NCI-H146 treated with DMSO at 0.1 percent for 48 hours (cell line): ENCODE measurements at regions not wholly inside any gene's neighbourhood (a gene's known extent, or its start where the extent isn't known, plus 50 kb on each side); places are given as distances from the start of the nearest gene placed in this dataset.

Source experiments
- DNase-seq: peaks from one replicate; lab custom pipeline; 2025; ENCODE audit not compliant: unreplicated experiment; lab: John Stamatoyannopoulos, UW

GRCh38 chr5:160508780-160509361 is 87.2 kb downstream of the PTTG1 start:
- peak; percentile 11 for DNase-seq

- no peak for DNase-seq
Observed at GRCh38 chr5:160511280-160511929, 89.8 kb downstream of the PTTG1 start.
